ENCODE measurements at regions not wholly inside any gene's neighbourhood (a gene's known extent, or its start where the extent isn't known, plus 50 kb on each side); places are given as distances from the start of the nearest gene placed in this dataset.

DNA sequence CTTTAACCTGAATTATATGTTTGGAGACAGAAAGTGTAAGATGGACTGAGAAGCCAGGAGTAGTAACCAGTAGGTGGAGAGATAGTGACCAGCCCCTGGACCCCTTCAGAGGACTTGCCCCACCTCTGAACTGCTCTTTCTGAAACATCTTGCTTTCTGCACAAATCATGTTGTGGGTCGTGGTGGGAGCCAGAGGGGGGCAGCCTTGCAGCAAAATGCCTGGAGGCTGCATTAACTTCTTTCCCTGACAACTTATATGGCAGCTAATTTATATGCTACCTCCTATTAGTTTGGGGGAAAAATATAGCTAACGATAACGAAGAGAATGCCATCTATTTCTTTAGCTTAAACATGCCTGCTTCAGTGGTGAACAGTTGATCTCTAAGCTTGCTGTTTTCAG lies 859.8 kb downstream of the MAFB start:
- WGBS = 42% methylated on average over 3 of the region's 3 CpGs
- Histone ChIP-seq H3K27me3 (ENCODE audit: insufficient read depth, low read length) (no peaks in the 10 kb centered on the region), H3K4me1 (ENCODE audit: insufficient read depth, low read length) (peaks cover 8% of the 10 kb centered on the region), H3K9me3 (ENCODE audit: insufficient read depth, low read depth, low read length) (no peaks in the 10 kb centered on the region), H3K36me3 (ENCODE audit: insufficient read depth, low read length) (no peaks in the 10 kb centered on the region), H3K27ac (ENCODE audit: low read depth, low read length) (no peak overlapping the region), H3K4me3 (ENCODE audit: low read length) (no peak overlapping the region), H3K9ac (ENCODE audit: low read depth, low read length) (no peak overlapping the region)

GRCh38 chr20:39825950-39826349 lies 863.1 kb downstream of the MAFB start:
- 92% methylated on average over 3 of the region's 3 CpGs for WGBS
- peaks cover 8% of the 10 kb centered on the region for H3K4me1 ChIP-seq (ENCODE audit: insufficient read depth, low read length)
- no peak overlapping the region for H3K4me3 ChIP-seq (ENCODE audit: low read length)
- H3K9ac ChIP-seq (ENCODE audit: low read depth, low read length) = no peak overlapping the region
- no peaks in the 10 kb centered on the region for H3K36me3 ChIP-seq (ENCODE audit: insufficient read depth, low read length)
- H3K27me3 ChIP-seq (ENCODE audit: insufficient read depth, low read length) = no peaks in the 10 kb centered on the region
- no peak overlapping the region for H3K27ac ChIP-seq (ENCODE audit: low read depth, low read length)
- no peaks in the 10 kb centered on the region for H3K9me3 ChIP-seq (ENCODE audit: insufficient read depth, low read depth, low read length)

DNA sequence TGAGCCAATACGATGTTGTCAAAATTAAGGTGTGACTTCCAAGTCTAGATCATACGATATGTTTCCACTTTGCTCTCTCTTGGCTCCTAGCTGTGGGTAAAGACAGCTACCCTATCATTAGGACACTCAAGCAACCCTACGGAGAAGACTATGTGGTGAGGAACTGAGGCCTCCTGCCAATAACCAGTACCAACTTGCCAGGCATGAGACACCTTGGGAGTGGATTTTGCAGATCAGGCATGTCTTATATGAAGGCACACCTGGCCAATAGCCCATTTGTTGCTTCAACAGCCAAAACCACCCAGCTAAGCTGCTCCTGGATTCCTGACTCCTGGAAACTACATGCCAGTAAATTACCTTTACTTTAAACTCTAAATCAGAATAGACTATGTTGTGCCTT lies 863.4 kb downstream of the DHX35 start:
- Histone ChIP-seq H3K4me1 (ENCODE audit: insufficient read depth, low read length) (peaks cover 8% of the 10 kb centered on the region), H3K27me3 (ENCODE audit: insufficient read depth, low read length) (no peaks in the 10 kb centered on the region), H3K4me3 (ENCODE audit: low read length) (no peak overlapping the region), H3K27ac (ENCODE audit: low read depth, low read length) (no peak overlapping the region), H3K36me3 (ENCODE audit: insufficient read depth, low read length) (no peaks in the 10 kb centered on the region), H3K9me3 (ENCODE audit: insufficient read depth, low read depth, low read length) (no peaks in the 10 kb centered on the region), H3K9ac (ENCODE audit: low read depth, low read length) (no peak overlapping the region)
- 97% methylated on average over 3 of the region's 3 CpGs for WGBS

DNA sequence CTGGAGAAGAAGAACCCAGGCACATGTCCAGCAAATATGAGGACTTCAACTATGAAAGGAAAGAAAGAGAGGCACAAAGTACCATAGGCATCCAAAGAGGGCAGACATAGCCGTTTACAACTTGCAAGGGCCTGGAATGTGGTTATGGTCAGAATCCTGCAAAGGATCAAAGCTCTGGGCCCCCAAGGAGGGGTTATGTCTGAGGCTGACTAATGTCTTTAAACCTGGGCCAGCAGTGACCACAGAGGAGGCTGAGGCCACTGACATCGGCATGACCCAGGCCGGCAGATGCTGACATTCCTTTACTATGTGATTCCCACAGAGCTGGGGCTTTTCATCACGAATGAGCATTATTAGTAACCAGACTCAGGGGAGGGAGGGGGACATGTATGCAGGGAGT lies 861.1 kb downstream of the DHX35 start:
- WGBS = 84% methylated on average over 4 of the region's 4 CpGs
- H3K9ac ChIP-seq (ENCODE audit: low read depth, low read length) = no peak overlapping the region

DNA sequence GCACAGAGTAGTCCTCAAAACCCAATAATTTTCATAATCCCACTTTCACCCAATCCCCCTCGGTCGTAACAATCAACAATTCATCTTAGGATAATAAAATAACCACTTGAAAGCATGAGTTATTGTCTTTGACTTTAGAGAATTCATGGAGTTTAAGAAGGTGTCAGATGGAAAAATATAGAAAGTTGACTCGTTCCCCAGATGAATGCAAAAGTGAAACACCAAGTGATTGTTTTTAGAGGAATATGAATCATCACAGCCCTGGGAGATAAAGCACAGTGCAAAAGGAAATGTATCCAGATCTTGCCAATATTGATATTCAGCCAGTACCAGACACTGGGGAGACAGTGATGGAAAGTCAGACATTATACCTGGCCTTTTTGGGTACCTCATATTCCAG lies 860.5 kb downstream of the DHX35 start:
- Histone ChIP-seq H3K4me1 (ENCODE audit: insufficient read depth, low read length) (no peaks in the 10 kb centered on the region), H3K27me3 (ENCODE audit: insufficient read depth, low read length) (no peaks in the 10 kb centered on the region), H3K36me3 (ENCODE audit: insufficient read depth, low read length) (no peaks in the 10 kb centered on the region), H3K27ac (ENCODE audit: low read depth, low read length) (no peak overlapping the region), H3K9me3 (ENCODE audit: insufficient read depth, low read depth, low read length) (no peaks in the 10 kb centered on the region), H3K4me3 (ENCODE audit: low read length) (no peak overlapping the region), H3K9ac (ENCODE audit: low read depth, low read length) (no peak overlapping the region)
- WGBS = 95% methylated on average over 1 of the region's 3 CpGs

More for the DNA sequence above, 861.1 kb downstream of the DHX35 start:
- H3K9me3 ChIP-seq (ENCODE audit: insufficient read depth, low read depth, low read length) = no peaks in the 10 kb centered on the region
- H3K36me3 ChIP-seq (ENCODE audit: insufficient read depth, low read length) = no peaks in the 10 kb centered on the region
- no peaks in the 10 kb centered on the region for H3K27me3 ChIP-seq (ENCODE audit: insufficient read depth, low read length)
- H3K27ac ChIP-seq (ENCODE audit: low read depth, low read length) = no peak overlapping the region
- H3K4me1 ChIP-seq (ENCODE audit: insufficient read depth, low read length) = no peaks in the 10 kb centered on the region
- no peak overlapping the region for H3K4me3 ChIP-seq (ENCODE audit: low read length)

DNA sequence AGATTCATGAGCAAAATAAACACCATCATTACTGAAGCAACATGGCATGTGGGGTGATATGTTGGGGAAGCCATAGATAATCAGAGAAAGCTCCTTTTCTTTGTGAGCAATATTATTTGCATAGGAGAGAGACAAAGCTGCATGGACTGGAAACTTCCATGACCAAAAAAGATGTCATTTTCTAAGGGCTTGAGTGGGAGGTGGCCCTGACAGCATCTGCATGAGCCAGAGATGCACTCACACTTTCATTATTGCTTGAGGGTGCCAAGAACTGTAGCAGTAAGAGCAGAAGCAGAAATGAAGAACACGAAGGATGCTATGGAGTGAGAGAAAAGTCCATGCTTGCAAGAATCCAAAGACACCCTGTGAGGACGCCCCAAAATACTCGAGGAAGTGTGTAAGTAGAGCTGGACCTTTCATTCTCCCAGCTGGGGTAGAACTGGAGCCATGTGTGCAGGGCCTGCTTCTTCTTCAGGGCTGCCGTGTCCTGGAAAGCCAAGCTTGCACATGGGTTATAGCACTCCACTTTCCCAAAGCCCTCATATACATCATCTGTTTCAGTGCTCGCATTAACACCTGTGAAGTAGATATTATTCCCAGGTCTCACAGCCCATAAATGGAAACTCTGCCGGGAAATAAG lies 851.2 kb downstream of the DHX35 start:
- H3K9me3 ChIP-seq (ENCODE audit: insufficient read depth, low read depth, low read length) = no peaks in the 10 kb centered on the region
- H3K27me3 ChIP-seq (ENCODE audit: insufficient read depth, low read length) = no peaks in the 10 kb centered on the region
- no peaks in the 10 kb centered on the region for H3K36me3 ChIP-seq (ENCODE audit: insufficient read depth, low read length)
- no peak overlapping the region for H3K9ac ChIP-seq (ENCODE audit: low read depth, low read length)
- no peaks in the 10 kb centered on the region for H3K4me1 ChIP-seq (ENCODE audit: insufficient read depth, low read length)
- H3K27ac ChIP-seq (ENCODE audit: low read depth, low read length) = no peak overlapping the region
- 94% methylated on average over 6 of the region's 6 CpGs for WGBS
- H3K4me3 ChIP-seq (ENCODE audit: low read length) = no peak overlapping the region

DNA sequence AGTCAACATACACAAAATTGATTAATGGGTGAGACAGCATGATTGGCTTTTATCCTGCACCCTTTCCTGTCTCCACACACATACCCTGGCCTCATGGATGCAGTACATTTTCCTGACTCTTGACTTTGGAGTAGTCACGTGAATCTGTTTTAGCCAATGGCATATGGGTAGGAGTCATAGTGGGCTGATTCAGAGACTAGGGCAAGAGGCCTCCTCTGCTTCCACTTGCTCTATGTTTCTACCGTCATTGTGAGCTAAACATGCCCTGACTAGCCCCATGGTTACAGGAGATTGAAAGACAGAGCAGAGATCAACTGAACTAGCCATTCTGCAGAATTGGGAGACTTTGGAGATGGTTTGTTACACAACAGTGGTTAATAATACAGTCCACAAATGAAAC lies 850.0 kb downstream of the DHX35 start:
- no peak overlapping the region for H3K4me3 ChIP-seq (ENCODE audit: low read length)
- no peak overlapping the region for H3K9ac ChIP-seq (ENCODE audit: low read depth, low read length)
- H3K4me1 ChIP-seq (ENCODE audit: insufficient read depth, low read length) = no peaks in the 10 kb centered on the region
- no peaks in the 10 kb centered on the region for H3K27me3 ChIP-seq (ENCODE audit: insufficient read depth, low read length)
- no peaks in the 10 kb centered on the region for H3K36me3 ChIP-seq (ENCODE audit: insufficient read depth, low read length)
- H3K27ac ChIP-seq (ENCODE audit: low read depth, low read length) = no peak overlapping the region
- WGBS = 91% methylated on average over 2 of the region's 2 CpGs
- H3K9me3 ChIP-seq (ENCODE audit: insufficient read depth, low read depth, low read length) = no peaks in the 10 kb centered on the region

DNA sequence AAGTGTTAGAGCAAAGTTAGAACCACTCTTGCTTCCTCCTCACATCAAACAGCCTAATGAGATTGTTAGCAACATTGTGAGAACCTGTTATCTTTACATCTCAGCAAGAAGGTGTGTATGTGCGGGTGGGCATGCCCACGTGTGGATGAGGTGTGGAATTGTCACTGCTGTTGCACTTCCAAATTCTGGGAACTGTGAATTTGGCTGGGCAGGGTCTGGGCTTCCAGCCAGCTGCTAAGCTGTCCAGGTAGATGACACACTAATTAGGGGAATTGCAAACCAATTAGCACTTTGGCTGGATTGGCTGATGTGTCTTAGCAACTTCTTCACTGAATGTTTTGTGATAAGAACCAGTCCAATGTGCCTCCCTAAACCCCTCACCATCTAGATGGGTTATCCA lies 848.2 kb downstream of the DHX35 start:
- H3K36me3 ChIP-seq (ENCODE audit: insufficient read depth, low read length) = no peaks in the 10 kb centered on the region
- no peaks in the 10 kb centered on the region for H3K9me3 ChIP-seq (ENCODE audit: insufficient read depth, low read depth, low read length)
- H3K4me3 ChIP-seq (ENCODE audit: low read length) = no peak overlapping the region
- H3K27me3 ChIP-seq (ENCODE audit: insufficient read depth, low read length) = no peaks in the 10 kb centered on the region
- no peaks in the 10 kb centered on the region for H3K4me1 ChIP-seq (ENCODE audit: insufficient read depth, low read length)
- H3K9ac ChIP-seq (ENCODE audit: low read depth, low read length) = no peak overlapping the region
- no peak overlapping the region for H3K27ac ChIP-seq (ENCODE audit: low read depth, low read length)
- WGBS = 85% methylated on average over 2 of the region's 2 CpGs

GRCh38 chr20:39808613-39809012 lies 846.5 kb downstream of the DHX35 start:
- H3K36me3 ChIP-seq (ENCODE audit: insufficient read depth, low read length) = no peaks in the 10 kb centered on the region
- H3K27me3 ChIP-seq (ENCODE audit: insufficient read depth, low read length) = no peaks in the 10 kb centered on the region
- 78% methylated on average over 1 of the region's 1 CpG for WGBS
- H3K9me3 ChIP-seq (ENCODE audit: insufficient read depth, low read depth, low read length) = no peaks in the 10 kb centered on the region
- H3K4me1 ChIP-seq (ENCODE audit: insufficient read depth, low read length) = no peaks in the 10 kb centered on the region
- H3K9ac ChIP-seq (ENCODE audit: low read depth, low read length) = no peak overlapping the region
- H3K4me3 ChIP-seq (ENCODE audit: low read length) = no peak overlapping the region
- no peak overlapping the region for H3K27ac ChIP-seq (ENCODE audit: low read depth, low read length)

DNA sequence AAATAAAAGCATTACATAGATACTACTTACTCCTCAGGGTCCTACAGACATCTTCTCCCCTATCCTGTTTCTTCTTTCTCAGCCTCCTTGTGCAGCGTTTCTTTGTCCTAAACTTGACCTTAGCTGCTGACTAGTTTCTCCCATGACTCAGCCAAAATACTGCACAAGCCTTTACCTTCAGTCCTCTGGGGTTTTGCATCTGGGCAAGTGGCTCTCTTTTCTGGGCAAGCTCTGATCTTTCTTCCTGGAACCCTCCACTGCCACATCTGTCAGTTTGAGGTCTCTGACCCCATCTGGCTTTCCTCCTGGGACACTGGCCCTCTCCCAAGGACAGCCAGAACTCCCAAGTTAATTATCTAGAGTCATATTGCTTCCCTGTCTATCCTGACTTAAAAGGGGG lies 838.4 kb downstream of the DHX35 start:
- 76% methylated on average over 1 of the region's 1 CpG for WGBS

GRCh38 chr20:39800111-39800510 lies 838.0 kb downstream of the DHX35 start:
- Histone ChIP-seq H3K36me3 (ENCODE audit: insufficient read depth, low read length) (no peaks in the 10 kb centered on the region), H3K9ac (ENCODE audit: low read depth, low read length) (no peak overlapping the region), H3K4me3 (ENCODE audit: low read length) (no peak overlapping the region), H3K9me3 (ENCODE audit: insufficient read depth, low read depth, low read length) (no peaks in the 10 kb centered on the region; the same call in 1 of the 2 replicates), H3K27ac (ENCODE audit: low read depth, low read length) (no peak overlapping the region), H3K27me3 (ENCODE audit: insufficient read depth, low read length) (no peaks in the 10 kb centered on the region), H3K4me1 (ENCODE audit: insufficient read depth, low read length) (no peaks in the 10 kb centered on the region)
- 42% methylated on average over 2 of the region's 2 CpGs for WGBS

More for the DNA sequence above, 838.4 kb downstream of the DHX35 start:
- Histone ChIP-seq H3K27me3 (ENCODE audit: insufficient read depth, low read length) (no peaks in the 10 kb centered on the region), H3K4me1 (ENCODE audit: insufficient read depth, low read length) (no peaks in the 10 kb centered on the region), H3K36me3 (ENCODE audit: insufficient read depth, low read length) (no peaks in the 10 kb centered on the region), H3K27ac (ENCODE audit: low read depth, low read length) (no peak overlapping the region), H3K9ac (ENCODE audit: low read depth, low read length) (no peak overlapping the region), H3K4me3 (ENCODE audit: low read length) (no peak overlapping the region), H3K9me3 (ENCODE audit: insufficient read depth, low read depth, low read length) (no peaks in the 10 kb centered on the region; the same call in 1 of the 2 replicates)
